PC-3 (cell line): ENCODE measurements at regions not wholly inside any gene's neighbourhood (a gene's known extent, or its start where the extent isn't known, plus 50 kb on each side); places are given as distances from the start of the nearest gene placed in this dataset.

Source experiments
- EZH2 ChIP-seq: fragments of 300-600 bp; sonication (generic); IDR thresholded peaks from one replicate; pipeline ENCODE4 v1.6.1; 2017; ENCODE audit warnings: antibody characterized with exemption, mild to moderate bottlenecking, low read length; ENCODE audit not compliant: unreplicated experiment
- TF ChIP-seq, protein P1 (sequence below): fragments of 300-600 bp; sonication (generic); conservative IDR thresholded peaks from 2 replicates; pipeline ENCODE4 v1.5.1; 2017; ENCODE audit warnings: antibody characterized with exemption, low read depth, mild to moderate bottlenecking, low read length

GRCh38 chr2:78606895-78607294 lies 418.6 kb upstream of the REG3G start:
- no peak for TF ChIP-seq EZH2
- TF ChIP-seq, protein P1, sequence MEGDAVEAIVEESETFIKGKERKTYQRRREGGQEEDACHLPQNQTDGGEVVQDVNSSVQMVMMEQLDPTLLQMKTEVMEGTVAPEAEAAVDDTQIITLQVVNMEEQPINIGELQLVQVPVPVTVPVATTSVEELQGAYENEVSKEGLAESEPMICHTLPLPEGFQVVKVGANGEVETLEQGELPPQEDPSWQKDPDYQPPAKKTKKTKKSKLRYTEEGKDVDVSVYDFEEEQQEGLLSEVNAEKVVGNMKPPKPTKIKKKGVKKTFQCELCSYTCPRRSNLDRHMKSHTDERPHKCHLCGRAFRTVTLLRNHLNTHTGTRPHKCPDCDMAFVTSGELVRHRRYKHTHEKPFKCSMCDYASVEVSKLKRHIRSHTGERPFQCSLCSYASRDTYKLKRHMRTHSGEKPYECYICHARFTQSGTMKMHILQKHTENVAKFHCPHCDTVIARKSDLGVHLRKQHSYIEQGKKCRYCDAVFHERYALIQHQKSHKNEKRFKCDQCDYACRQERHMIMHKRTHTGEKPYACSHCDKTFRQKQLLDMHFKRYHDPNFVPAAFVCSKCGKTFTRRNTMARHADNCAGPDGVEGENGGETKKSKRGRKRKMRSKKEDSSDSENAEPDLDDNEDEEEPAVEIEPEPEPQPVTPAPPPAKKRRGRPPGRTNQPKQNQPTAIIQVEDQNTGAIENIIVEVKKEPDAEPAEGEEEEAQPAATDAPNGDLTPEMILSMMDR, result no peak
